ENCODE measurements at regions not wholly inside any gene's neighbourhood (a gene's known extent, or its start where the extent isn't known, plus 50 kb on each side); places are given as distances from the start of the nearest gene placed in this dataset.

- H3K4me3 ChIP-seq (replicated peaks in 1 of 3): no peak overlapping the region
- H3K27me3 ChIP-seq: no peaks in the 10 kb centered on the region
- DNase-seq: no peak
- H3K9me3 ChIP-seq: no peaks in the 10 kb centered on the region
- no peaks in the 10 kb centered on the region for H3K36me3 ChIP-seq
- TF ChIP-seq POLR2A (IDR thresholded peaks at IDR 0.05): no peak
- TF ChIP-seq CTCF (IDR thresholded peaks at IDR 0.05): no peak
- H3K27ac ChIP-seq: no peak overlapping the region
- H3K4me1 ChIP-seq: no peaks in the 10 kb centered on the region
- intact Hi-C loops (cut with DNase I): no loop called here
These were observed 534.9 kb upstream of the GRAMD2B start for GRCh38 chr5:125888358-125888757.

- intact Hi-C loops (cut with DNase I): no loop called here
- Histone ChIP-seq H3K9me3 (no peaks in the 10 kb centered on the region), H3K4me3 (replicated peaks in 1 of 3) (no peak overlapping the region), H3K4me1 (no peaks in the 10 kb centered on the region), H3K27ac (no peak overlapping the region), H3K27me3 (no peaks in the 10 kb centered on the region), H3K36me3 (no peaks in the 10 kb centered on the region)
- DNase-seq: no peak
- TF ChIP-seq POLR2A (IDR thresholded peaks at IDR 0.05): no peak
- TF ChIP-seq CTCF (IDR thresholded peaks at IDR 0.05): no peak
These were observed 532.7 kb upstream of the GRAMD2B start for GRCh38 chr5:125890511-125890931.

GRCh38 chr5:125891061-125891725, 532.0 kb upstream of the GRAMD2B start:
- no peak for DNase-seq
- Histone ChIP-seq H3K27ac (no peak overlapping the region), H3K9me3 (no peaks in the 10 kb centered on the region), H3K27me3 (no peaks in the 10 kb centered on the region), H3K4me3 (replicated peaks in 1 of 3) (no peak overlapping the region), H3K4me1 (no peaks in the 10 kb centered on the region), H3K36me3 (no peaks in the 10 kb centered on the region)
- WGBS, 2 donors: 76 to 82% methylated on average over 2 of the region's 2 CpGs
- TF ChIP-seq CTCF (IDR thresholded peaks at IDR 0.05) (no peak), POLR2A (IDR thresholded peaks at IDR 0.05) (no peak)
- intact Hi-C loops (cut with DNase I): no loop called here

- no peak overlapping the region for H3K27ac ChIP-seq
- no peaks in the 10 kb centered on the region for H3K4me1 ChIP-seq
- H3K27me3 ChIP-seq: no peaks in the 10 kb centered on the region
- no peaks in the 10 kb centered on the region for H3K9me3 ChIP-seq
- no peak for DNase-seq
- TF ChIP-seq POLR2A (IDR thresholded peaks at IDR 0.05) (no peak), CTCF (IDR thresholded peaks at IDR 0.05) (no peak)
- no peak overlapping the region for H3K4me3 ChIP-seq (replicated peaks in 1 of 3)
- intact Hi-C loops (cut with DNase I): no loop called here
- WGBS, 2 donors: 91 to 100% methylated on average over 1 of the region's 1 CpG
- no peaks in the 10 kb centered on the region for H3K36me3 ChIP-seq
These were observed 528.8 kb upstream of the GRAMD2B start for GRCh38 chr5:125894383-125894782.

GRCh38 chr5:125896368-125896767, 526.8 kb upstream of the GRAMD2B start:
- intact Hi-C loops (cut with DNase I): no loop called here
- no peak for TF ChIP-seq CTCF (IDR thresholded peaks at IDR 0.05)
- TF ChIP-seq POLR2A (IDR thresholded peaks at IDR 0.05): no peak
- H3K9me3 ChIP-seq: no peaks in the 10 kb centered on the region

More at GRCh38 chr5:125896368-125896767, 526.8 kb upstream of the GRAMD2B start:
- Histone ChIP-seq H3K4me3 (replicated peaks in 1 of 3) (no peak overlapping the region), H3K36me3 (no peaks in the 10 kb centered on the region), H3K27ac (no peak overlapping the region), H3K4me1 (no peaks in the 10 kb centered on the region), H3K27me3 (no peaks in the 10 kb centered on the region)
- no peak for DNase-seq
- WGBS, 2 donors: 33 to 59% methylated on average over 3 of the region's 3 CpGs
